Lung (tissue), 11 donors: ENCODE measurements at regions not wholly inside any gene's neighbourhood (a gene's known extent, or its start where the extent isn't known, plus 50 kb on each side); places are given as distances from the start of the nearest gene placed in this dataset.

ENCODE experiments used
- ATAC-seq: fragments of 200-7000 bp; cut with Tn5 transposase; one replicate; pipeline ENCODE4 v1.9.1; 2020; ENCODE audit warnings: moderate number of reproducible peaks; ENCODE audit not compliant: insufficient read depth, low FRiP score
- DNase-seq, 3 donors: peaks; one replicate each; pipeline ENCODE4 v3.0.0-alpha.2; 2013 to 2017
- H3K27ac ChIP-seq, 2 donors: one replicate each; pipeline ENCODE4 v1.5.1; 2013; ENCODE audit warnings: mild to moderate bottlenecking in 2 of 2, moderate library complexity in 2 of 2, control low read depth in 1 of 2, inconsistent platforms in 1 of 2, low read depth in 1 of 2, low read length in 1 of 2
- H3K27me3 ChIP-seq, 3 donors: one replicate each; pipeline ENCODE4 v1.5.1; 2013; ENCODE audit warnings: low read length in 2 of 3; ENCODE audit not compliant: control insufficient read depth in 3 of 3, insufficient read depth in 3 of 3
- H3K36me3 ChIP-seq, 4 donors: one replicate each; pipeline ENCODE4 v1.5.1; 2013; ENCODE audit warnings: low read length in 4 of 4, mild to moderate bottlenecking in 1 of 4, moderate library complexity in 1 of 4; ENCODE audit not compliant: control insufficient read depth in 4 of 4, insufficient read depth in 4 of 4
- H3K4me1 ChIP-seq, 5 donors: one replicate each; pipeline ENCODE4 v1.5.1; 2013; ENCODE audit warnings: low read length in 5 of 5, mild to moderate bottlenecking in 2 of 5, moderate library complexity in 1 of 5; ENCODE audit not compliant: control insufficient read depth in 5 of 5, insufficient read depth in 5 of 5
- H3K4me3 ChIP-seq: one replicate; pipeline ENCODE4 v1.5.1; 2013; ENCODE audit warnings: mild to moderate bottlenecking, control low read depth, moderate library complexity
- H3K9ac ChIP-seq, 2 donors: one replicate each; pipeline ENCODE4 v1.5.1; 2013; ENCODE audit warnings: low read length in 2 of 2, control low read depth in 1 of 2; ENCODE audit not compliant: insufficient read depth in 1 of 2
- H3K9me3 ChIP-seq, 4 donors: one replicate each; pipeline ENCODE4 v1.5.1; 2013; ENCODE audit warnings: low read length in 3 of 4, mild to moderate bottlenecking in 1 of 4, moderate library complexity in 1 of 4; ENCODE audit not compliant: control insufficient read depth in 4 of 4, insufficient read depth in 3 of 4
- CTCF ChIP-seq: IDR thresholded peaks from 2 replicates; pipeline ENCODE4 v1.5.1; 2012; ENCODE audit warnings: mild to moderate bottlenecking; ENCODE audit errors: control extremely low read depth, extremely low read depth
- WGBS, 2 donors: extraction: QIAGEN DNeasy Blood & Tissue Kit; methylation state at CpG; one replicate each; pipeline ENCODE4 v1.1.7; 2013; 5-methylcytosine and 5-hydroxymethylcytosine counted together
- donor health status: control.
- donor health status: control.
- donor health status: Bipolar disorder and iron deficiency.
- donor health status: healthy.
- donor health status: DM: yes; HTN: yes; CAD: no.

- DNase-seq: no peak
- H3K9ac ChIP-seq: no peak overlapping the region
- 79 to 81% methylated on average over 1 of the region's 1 CpG for WGBS, 2 donors
- no peak overlapping the region for H3K27ac ChIP-seq
- TF ChIP-seq CTCF: no peak
- H3K36me3 ChIP-seq: no peaks in the 10 kb centered on the region
- ATAC-seq: no peak
- H3K4me1 ChIP-seq: no peaks in the 10 kb centered on the region
- no peaks in the 10 kb centered on the region for H3K27me3 ChIP-seq
- H3K9me3 ChIP-seq: no peaks in the 10 kb centered on the region
- no peak overlapping the region for H3K4me3 ChIP-seq
Measured at GRCh38 chr7:121643320-121643719, 229.6 kb upstream of the PTPRZ1 start.

- WGBS, 2 donors: 92% methylated on average over 5 of the region's 5 CpGs
- no peak for DNase-seq
Measured at GRCh38 chr7:121639705-121640104, 233.3 kb upstream of the PTPRZ1 start.

GRCh38 chr7:121638286-121638685 is 234.7 kb upstream of the PTPRZ1 start:
- WGBS, 2 donors: 89% methylated on average over 3 of the region's 3 CpGs
- H3K9ac ChIP-seq: no peak overlapping the region
- DNase-seq (no peak), ATAC-seq (no peak)
- no peak overlapping the region for H3K4me3 ChIP-seq
- no peaks in the 10 kb centered on the region for H3K27me3 ChIP-seq
- TF ChIP-seq CTCF: no peak
- H3K9me3 ChIP-seq: no peaks in the 10 kb centered on the region
- no peak overlapping the region for H3K27ac ChIP-seq
- H3K36me3 ChIP-seq: no peaks in the 10 kb centered on the region
- H3K4me1 ChIP-seq: no peaks in the 10 kb centered on the region

More at GRCh38 chr7:121639705-121640104, 233.3 kb upstream of the PTPRZ1 start:
- H3K9me3 ChIP-seq: no peaks in the 10 kb centered on the region
- H3K4me3 ChIP-seq: no peak overlapping the region
- no peaks in the 10 kb centered on the region for H3K36me3 ChIP-seq
- no peaks in the 10 kb centered on the region for H3K27me3 ChIP-seq
- ATAC-seq: no peak
- H3K9ac ChIP-seq: no peak overlapping the region
- H3K4me1 ChIP-seq: no peaks in the 10 kb centered on the region
- H3K27ac ChIP-seq: no peak overlapping the region
- no peak for TF ChIP-seq CTCF

- no peak overlapping the region for H3K9ac ChIP-seq
- WGBS, 2 donors: 27 to 59% methylated on average over 1 of the region's 1 CpG
Measured at GRCh38 chr7:121634356-121634755, 238.2 kb upstream of the FAM3C start.

More at GRCh38 chr7:121634356-121634755, 238.2 kb upstream of the FAM3C start:
- no peak overlapping the region for H3K4me3 ChIP-seq
- H3K27me3 ChIP-seq: no peaks in the 10 kb centered on the region
- no peaks in the 10 kb centered on the region for H3K4me1 ChIP-seq
- H3K27ac ChIP-seq: no peak overlapping the region
- H3K36me3 ChIP-seq: no peaks in the 10 kb centered on the region
- DNase-seq (no peak), ATAC-seq (no peak)
- no peaks in the 10 kb centered on the region for H3K9me3 ChIP-seq
- TF ChIP-seq CTCF: no peak
